ENCODE measurements at regions not wholly inside any gene's neighbourhood (a gene's known extent, or its start where the extent isn't known, plus 50 kb on each side); places are given as distances from the start of the nearest gene placed in this dataset.

- TF ChIP-seq POLR2A (IDR thresholded peaks at IDR 0.05) (no peak), EP300 (IDR thresholded peaks at IDR 0.05) (no peak)
- TF ChIP-seq, protein P1, sequence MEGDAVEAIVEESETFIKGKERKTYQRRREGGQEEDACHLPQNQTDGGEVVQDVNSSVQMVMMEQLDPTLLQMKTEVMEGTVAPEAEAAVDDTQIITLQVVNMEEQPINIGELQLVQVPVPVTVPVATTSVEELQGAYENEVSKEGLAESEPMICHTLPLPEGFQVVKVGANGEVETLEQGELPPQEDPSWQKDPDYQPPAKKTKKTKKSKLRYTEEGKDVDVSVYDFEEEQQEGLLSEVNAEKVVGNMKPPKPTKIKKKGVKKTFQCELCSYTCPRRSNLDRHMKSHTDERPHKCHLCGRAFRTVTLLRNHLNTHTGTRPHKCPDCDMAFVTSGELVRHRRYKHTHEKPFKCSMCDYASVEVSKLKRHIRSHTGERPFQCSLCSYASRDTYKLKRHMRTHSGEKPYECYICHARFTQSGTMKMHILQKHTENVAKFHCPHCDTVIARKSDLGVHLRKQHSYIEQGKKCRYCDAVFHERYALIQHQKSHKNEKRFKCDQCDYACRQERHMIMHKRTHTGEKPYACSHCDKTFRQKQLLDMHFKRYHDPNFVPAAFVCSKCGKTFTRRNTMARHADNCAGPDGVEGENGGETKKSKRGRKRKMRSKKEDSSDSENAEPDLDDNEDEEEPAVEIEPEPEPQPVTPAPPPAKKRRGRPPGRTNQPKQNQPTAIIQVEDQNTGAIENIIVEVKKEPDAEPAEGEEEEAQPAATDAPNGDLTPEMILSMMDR (IDR thresholded peaks at IDR 0.05): no peak
Observed at GRCh38 chr1:233790121-233790520, 114.4 kb upstream of the SLC35F3 start.

Measured in suprapubic skin (tissue), 3 donors.